Stimulated activated CD8-positive, alpha-beta memory T cell treated with anti-CD3 and anti-CD28 coated beads, Interleukin-15, amount 100 ng/mL, for 48 hours (primary cell): ENCODE measurements at regions not wholly inside any gene's neighbourhood (a gene's known extent, or its start where the extent isn't known, plus 50 kb on each side); places are given as distances from the start of the nearest gene placed in this dataset.

Experiments used
- DNase-seq, 2 donors: peaks; one replicate each; pipeline ENCODE4 v3.0.0-alpha.2; 2020; ENCODE audit warnings: low read depth in 2 of 2

DNA sequence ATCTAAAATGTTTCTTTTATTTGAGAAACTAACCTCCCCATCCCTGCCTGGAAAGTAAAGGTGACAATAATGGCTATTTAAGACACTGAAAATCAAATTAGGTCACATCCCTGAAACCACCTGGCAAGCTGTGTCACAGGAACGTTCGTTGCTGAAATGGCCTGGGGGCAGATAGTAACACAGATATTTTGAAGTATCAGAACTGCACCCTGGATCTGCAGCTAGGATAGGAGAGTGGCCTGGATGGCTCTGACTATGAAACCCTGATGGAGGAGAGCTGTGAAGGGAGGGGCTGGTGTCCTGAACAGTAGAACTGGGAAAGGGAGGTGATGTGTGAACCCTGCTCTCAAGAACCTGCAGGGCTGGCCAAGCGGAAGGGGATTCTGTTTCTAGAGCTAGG, 648.3 kb upstream of the CFAP20DC start:
- no peak for DNase-seq

DNA sequence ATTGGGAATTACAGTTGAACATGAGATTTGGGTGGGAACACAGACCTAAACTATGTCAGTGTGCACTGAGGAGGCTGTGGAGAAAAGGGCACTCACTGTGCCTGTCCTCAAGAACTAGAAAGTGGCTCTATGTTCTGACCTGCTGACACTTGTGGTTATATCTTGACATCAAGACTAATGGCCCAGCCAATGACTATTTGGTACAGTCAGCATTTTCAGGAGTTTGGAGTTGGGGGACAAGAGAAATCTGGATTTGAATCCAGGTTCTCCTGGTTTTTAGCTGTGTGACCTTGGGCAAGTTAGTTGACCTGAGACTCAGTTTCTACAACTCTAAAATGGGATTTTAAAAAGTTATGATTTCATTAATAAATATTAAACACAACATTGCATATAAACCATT, 647.0 kb upstream of the CFAP20DC start:
- no peak for DNase-seq

DNA sequence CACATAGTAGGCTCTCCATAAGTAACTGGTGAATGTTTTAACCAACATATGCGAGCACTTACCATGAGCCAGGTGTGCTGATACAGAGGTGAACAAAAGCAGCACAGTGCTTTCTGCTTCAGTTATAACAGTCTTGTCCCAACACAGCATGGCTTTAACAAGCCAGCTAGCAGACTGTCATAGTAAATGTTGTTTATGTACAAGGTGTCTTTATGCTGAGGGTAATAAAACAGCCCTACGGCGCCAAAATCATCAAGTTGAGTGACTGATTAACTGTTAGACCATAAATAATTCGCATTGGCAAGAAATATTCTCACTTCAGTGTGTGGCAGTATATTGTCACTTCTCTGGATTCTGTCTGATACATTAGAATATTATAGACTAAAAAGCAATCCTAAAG, 646.0 kb upstream of the CFAP20DC start:
- no peak for DNase-seq

DNA sequence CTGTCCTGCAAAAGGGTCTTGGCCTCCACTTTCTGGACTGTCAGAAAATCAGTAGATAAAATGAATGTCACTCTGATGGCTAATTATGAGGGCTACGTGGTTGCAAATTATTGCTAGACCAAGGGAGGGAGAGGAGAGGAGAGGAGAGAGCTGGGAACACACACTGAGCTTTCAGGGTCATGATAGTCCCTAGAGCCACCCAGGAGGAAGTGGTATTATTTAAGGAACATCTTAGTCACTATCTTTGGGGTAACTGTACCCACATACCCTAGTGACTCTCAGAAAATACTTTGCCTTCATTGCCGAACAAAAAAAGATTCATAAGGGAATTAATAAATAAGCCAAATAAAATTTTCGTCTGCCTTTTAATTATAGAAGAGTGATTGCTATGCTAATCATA, 642.3 kb upstream of the CFAP20DC start:
- DNase-seq = no peak

DNA sequence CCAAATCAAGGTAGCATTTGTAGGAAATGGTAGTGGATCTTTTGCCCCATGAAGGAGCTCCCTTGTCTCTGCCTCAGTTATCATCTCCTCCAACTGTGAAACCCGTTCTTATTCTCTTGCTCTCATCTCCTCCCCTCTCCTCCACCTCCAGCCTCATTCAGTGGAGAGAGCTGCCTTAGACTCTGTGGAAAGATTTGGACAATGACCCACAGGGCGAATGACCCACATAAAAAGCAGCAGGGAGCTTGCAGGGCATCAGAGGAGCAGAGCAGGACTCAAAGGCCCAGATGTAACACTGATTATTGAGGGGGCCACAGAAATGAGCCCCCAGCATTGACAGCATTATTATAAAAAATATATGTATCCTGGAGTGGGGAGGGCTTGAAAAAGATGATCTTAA, 641.1 kb upstream of the CFAP20DC start:
- no peak for DNase-seq

DNA sequence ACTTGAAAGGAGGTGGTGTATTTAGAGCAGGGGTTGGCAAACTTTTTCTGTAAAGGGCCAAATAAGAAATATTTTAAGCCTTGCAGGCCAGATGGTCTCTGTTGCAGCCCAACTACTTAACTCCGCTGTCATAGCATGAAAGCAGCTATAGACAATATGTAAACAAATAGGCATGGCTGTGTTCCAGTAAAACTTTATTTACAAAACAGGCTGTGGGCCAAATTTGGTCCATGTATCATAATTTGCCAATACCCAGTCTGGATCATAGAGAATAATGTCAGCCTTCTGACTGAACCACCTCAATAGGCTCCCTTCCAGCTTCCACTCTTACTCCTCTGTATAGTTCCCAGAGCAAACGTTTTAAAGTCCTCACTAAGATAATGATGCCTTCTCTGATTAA, 638.8 kb upstream of the CFAP20DC start:
- no peak for DNase-seq

DNA sequence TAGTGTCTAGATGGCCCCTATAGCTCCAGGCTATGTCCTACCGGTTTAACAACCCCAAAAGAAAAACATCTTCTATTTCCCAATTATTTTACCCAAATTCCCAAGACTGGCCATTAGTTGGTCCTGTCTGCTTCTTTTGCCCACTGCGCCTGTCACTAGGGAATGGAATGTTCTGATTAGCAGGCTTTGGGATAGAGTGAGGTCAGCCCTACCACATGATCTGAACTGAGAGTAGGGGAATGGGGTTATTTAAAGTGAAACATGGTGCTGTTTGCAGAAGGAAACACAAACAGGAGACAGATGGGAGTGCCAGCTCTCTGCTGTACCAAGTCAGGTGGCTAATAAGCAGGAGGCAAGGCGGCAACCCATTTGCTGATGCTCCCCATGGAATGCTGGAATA, 635.6 kb upstream of the CFAP20DC start:
- no peak for DNase-seq

DNA sequence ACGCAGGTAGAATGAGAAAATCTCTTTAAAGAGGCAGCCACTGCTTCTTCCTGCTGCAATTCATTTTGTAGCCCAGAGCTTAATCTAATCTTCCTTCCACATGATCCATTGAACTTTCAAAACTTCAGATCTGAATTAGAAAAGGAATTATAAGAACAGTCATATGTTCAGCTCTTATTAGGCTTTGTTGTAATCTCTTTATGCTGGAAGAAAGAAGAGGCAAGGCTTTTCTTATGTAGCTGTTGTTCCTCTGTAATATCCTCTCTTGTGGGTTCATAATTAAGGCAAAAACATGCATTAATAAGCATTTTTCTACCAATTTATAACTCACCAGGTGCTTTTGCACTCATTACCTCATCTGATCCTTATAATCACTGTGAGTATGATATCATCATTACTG, 634.9 kb upstream of the CFAP20DC start:
- no peak for DNase-seq

DNA sequence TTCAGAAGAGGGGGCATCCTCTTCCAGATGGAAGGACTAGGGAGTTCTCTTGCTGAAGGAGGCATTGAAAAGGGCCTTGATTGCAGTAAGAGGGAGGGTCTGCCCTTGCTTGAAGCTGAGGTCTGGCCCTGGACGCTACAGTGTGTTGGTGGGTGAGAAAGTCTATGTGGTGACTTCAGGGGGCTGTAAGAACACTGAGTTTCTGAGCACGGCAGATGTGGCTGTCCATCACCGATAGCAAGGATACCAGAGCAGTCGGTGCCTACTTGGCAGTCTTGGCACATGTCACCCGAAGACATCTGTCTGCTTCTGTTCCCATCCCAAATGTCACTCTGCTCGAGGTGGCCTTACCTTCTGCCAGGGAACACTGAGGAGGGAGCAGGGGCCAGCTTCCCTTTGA, 631.1 kb upstream of the CFAP20DC start:
- DNase-seq = no peak

DNA sequence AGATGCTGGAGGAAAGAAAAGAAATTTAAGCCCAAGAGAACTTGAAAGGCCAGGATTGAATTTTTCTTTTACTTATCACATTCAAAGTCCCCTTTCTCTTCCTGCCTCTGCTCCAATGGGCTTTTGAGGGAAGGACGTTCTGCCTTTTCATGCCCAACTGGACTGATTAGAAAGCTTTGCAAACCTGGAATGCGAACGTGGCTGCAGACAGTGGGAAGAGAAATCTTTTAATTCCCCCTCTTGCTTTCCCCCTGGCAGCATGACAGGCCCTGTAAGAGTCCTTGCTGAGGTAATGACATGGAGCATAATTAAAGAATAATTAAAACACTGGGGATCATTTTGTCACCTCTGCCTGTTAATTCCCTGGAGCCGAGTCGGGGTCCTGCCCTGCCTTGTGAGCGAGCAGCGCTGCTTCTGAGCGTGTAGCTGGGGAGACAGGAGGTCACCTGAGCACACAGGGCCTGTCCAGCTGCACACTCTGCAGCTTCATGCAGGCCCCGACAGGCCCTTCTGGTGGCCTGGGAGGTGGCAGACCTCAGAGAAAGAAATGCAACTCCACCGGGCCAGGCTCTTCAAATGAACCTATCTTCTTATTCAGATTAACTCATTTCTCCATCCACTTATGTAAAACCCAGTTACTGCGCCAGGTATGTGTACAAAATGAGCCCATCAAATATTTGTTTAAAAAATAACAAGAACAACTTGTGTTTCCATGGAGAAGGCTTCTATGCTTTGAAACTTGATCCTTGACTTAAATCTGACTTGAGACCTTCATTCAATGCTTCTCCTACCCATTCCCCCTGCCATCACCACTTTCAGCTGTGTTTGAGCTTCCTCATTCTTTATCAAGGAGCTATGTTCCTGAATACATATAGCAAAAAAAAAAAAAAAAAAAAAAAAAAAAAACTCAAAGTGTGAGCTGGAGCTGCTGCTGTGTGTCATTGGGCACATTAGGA, 628.2 kb upstream of the CFAP20DC start:
- DNase-seq = no peak

DNA sequence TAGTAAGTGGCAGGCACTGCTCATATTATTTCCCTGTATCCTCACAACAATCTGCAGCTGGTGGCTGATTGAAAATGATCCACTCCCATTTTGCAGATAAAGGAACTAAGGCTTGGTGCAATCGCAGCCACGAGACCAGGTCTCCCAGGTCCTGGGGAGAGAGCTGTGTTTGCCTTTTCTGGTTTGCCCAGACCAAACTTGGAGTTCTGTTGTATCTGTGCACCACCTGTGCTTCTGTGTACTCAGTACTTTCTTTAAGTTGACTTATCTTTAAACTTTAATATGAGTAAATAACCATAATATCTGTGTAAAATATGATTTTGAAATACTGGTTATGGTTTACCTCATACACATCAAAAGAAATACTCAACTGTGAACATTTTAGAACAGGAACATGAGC, 625.7 kb upstream of the CFAP20DC start:
- no peak for DNase-seq

DNA sequence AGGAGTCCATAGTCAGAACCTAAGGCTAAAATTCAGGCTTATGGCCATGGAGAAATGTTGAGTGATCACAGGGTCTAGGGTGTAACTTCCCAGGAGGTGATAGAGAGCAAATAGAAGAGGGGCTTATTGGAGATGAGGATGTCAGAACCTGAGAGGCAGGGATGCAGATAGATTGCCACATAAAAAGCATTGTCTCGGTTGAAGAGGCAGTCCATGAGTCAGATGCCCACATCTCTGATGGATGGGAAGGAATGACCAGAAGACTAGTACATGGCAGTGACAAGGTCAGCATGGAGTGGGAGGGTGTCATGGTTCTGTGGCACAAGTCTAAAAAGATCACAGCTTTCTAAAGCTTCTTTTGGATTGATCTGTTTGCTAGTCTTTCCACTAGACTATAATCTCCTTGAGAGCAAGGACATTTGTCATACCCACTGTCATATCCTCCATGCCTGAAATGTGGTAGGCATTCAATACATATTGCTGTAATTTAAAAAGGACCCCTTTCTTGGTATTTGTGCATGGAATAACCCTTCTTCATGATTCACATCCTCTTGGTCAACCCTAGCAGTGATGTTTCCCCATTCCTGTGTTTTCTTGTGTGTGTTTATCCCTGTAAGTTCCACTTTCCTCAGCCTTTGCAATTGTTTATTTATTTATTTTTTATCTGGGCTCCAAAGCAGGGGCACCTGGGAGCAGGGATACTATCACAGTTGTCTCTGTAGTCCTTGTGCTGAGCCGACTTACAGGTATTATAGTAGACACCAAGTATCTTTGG, 613.4 kb upstream of the CFAP20DC start:
- no peak for DNase-seq

DNA sequence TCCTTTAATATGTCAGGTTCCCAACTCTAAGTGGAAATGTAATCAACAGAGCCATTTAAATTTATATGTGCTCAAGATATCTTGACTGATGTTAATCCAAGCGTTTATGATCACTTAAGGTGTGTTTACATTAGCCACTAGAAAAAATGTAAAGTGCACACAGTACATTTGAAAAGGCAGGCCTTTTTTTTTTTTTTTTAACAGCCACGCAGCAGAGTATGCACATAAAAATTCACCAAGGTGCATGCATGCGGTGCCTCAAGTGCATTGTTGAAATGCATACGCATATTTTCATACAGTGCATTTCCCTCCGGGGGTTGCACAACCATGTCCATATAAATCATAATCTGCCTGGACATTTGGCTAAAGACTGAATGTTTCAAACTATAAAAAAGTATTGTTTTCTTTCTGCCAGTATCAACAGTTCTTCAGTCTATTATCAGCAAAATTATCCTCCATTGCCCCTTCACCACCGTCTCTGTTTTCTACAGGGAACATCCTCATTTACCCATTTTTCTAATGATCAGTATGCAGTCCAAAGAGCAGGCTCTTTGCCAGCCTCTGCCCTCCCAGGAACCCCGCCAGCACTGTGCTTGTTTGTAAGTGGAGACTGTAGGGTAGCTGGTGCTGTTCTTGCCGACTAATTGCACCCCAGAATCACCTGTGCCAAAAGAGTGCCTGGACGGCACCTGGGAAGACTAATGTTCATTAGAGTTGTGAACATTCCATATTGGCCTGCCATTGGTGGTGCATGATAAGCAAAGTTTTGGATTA, 611.2 kb upstream of the CFAP20DC start:
- DNase-seq = no peak

DNA sequence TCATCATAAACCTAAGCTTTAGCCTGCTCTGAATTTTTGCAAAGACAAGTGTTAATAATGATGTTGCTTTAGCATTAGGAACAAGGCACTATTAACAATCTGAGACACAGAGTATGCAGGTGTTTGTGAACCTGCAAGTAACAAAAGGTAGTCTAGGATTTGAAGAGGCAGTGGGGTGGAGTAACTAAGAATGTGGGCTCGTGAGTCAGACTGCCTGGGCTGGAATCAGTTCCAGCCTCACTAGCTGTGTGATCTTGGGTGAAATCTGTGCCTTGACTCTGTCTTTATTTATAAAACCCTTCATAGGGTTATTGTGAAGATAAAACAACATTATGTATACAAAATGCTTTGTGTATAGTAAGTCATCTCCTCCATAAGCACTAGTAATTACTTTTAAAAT, 610.6 kb upstream of the CFAP20DC start:
- DNase-seq = no peak

DNA sequence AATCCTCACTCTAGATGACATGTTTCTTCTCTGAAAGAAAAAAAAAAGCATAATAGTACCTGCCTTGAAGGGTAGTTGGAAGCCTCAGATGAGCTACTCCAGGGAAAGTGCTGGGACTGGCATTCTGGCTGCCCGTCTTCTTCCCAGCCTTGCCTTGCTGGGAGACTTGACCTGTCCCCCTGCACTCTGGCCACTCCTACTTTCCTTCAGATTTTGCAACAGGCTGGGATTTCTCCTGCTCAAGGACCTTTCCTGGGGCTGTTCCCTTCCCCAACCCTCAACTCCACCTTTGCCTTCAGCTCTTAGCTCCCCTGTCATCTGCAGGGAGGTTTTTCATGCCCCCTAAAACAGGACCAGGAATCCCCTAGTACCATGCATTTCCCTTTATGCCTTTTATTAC, 609.9 kb upstream of the CFAP20DC start:
- no peak for DNase-seq

DNA sequence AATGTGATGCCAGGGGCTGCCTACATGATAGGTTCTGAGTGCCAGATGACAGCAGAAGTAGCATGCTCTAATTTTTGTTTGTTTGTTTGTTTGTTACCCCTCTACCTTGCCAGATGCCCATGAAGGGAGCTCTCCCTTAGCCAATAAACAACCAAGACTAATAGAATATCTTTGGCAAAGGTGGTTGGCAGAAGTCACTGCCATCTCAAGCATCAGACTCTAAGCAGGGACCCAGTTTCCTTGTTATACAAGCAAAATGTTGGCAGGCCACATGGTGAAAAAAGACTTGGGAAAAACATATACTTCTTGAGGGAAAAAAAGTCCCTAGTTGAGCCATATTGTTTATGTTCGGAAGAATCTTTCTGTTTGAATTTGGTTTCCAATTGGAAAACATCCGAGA, 609.0 kb upstream of the CFAP20DC start:
- DNase-seq = no peak

DNA sequence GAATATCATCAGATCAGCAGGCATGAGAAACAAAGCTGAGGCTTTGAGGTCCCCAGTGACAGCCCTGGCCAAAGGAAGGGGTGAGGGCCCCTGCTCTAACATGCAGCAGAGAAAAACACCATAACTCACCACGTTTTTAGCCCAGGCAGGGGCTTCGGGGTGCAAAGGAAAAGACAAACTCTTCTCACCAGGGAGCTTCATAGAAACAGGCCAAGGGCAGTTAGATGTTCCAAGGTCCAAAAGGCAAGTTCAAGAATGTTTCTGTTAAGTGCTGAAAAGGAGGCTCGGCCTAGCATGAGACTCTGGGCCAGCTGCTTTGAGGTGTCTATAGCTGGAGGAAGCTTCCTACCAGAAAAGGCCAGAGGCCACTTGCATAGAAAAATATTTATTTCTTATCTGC, 608.4 kb upstream of the CFAP20DC start:
- no peak for DNase-seq

DNA sequence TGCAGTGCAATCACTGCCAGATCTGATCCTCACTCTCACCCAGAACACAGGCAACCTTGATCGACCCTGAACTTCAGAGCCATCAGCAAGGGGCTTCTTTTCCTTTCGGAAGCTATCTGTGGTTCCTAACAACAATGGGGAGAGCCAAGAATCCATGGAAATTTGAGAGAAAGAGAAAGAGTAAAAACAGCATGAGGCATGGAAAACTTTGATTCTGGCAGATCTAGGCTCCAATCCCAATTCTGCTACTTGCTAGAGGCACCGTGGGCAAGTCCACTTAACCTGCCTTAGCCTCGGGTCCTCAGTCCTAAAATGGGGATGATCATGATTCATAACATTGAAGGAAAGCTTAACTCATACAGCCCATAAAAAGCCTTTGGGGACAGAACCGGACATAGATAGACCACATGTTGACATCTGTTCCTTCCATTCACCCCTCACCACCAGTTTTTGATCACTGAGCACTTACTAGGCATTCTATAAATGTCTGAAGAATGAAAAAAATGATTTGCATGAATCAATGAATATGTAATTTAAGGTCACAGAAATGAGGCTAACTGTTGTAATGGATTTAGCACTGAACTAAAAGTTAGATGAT, 605.7 kb upstream of the CFAP20DC start:
- no peak for DNase-seq

DNA sequence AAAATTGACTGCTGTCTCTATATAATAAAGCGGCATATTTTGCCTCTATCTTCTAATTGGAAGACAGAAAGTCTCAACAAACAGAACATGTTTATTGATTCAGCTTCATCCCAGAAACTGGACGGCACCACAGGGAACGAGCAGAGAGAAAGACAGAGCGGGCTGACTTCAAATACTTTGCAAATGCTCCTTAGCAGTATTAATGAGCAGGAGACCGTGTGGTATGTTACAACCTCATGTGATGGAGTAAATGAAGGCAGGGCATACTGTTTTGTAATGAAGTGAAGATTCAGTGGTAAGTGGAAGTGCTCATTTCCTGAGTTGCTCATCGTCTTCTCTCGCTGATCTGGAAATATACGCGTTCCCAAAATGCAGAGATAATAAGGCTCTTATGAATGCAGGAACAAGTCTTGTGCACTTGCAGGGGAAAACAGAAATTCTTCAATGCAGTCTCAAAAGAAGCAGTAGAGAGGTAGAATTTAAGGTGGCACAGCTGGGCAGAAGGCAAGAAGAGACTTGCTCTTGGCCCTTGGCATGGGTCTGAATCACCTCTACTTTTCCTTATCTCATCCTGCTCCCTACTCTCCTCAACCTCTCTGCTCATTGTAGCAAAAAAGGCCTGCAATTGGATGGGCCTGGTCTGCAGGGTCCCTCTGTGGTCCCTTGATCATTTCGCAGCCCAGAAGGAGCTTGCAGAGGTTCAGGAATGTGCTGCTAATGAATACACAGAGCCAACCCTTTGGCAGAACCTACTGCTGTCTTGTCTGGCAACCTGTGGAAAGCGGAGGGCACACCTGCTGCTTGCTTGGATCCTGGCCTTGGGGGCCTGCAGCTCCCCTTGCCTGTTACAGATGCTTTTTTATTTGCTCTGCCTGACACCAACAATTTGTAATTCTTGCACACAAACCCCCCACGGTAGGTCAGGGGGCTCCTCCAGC, 604.9 kb upstream of the CFAP20DC start:
- DNase-seq = no peak

DNA sequence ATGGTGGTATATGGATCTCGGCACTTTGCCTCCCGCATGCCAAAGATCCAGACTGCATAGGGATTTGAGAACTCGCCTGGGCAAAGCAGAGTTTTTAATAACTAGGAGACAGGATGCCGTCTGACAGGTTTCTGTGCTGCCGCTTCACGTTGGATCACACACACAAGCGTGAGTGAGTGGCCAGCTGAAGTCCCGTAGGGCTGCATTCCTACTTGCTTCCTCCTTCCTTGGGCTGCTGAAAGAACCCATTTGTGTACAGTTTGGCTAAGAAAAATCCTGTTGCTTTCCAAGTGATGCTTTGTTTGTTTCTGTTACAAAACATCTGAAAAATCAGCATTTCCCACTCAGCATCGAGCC, 604.3 kb upstream of the CFAP20DC start:
- no peak for DNase-seq
